Heart left ventricle (tissue), 13 donors: ENCODE measurements at regions not wholly inside any gene's neighbourhood (a gene's known extent, or its start where the extent isn't known, plus 50 kb on each side); places are given as distances from the start of the nearest gene placed in this dataset.

ENCODE experiments used
- CTCF ChIP-seq, 12 donors: fragments of 200-600 bp; sonication (generic) in 4 of 12; IDR thresholded peaks; one replicate each; pipeline versions ENCODE4 v1.5.0 to v1.8.0; 2018 to 2022; ENCODE audit warnings: antibody characterized with exemption in 12 of 12, mild to moderate bottlenecking in 5 of 12
- POLR2A ChIP-seq, 2 donors: fragments of 450-650 bp; IDR thresholded peaks; one replicate each; pipeline ENCODE4 v1.6.1; 2017; ENCODE audit warnings: antibody characterized with exemption in 2 of 2, mild to moderate bottlenecking in 2 of 2, moderate library complexity in 2 of 2
- donor health status: ischemic (EF 13 %, LVEDD 7.1; RV severe dilation, severe dysfunction).
- donor health status: DM: no; HTN: yes; CAD: no.
- donor health status: DM: no; HTN: no; CAD: no.
- donor health status: ischemic (EF 25% LVEDD 6.9; RV normal size, moderate dysfunction).
- donor health status: ischemic (EF 25% LVEDD 5.7; RV mildly dilated, moderate dysfunction).
- donor health status: ischemic (EF 35%, LVEDD 5.7; RV mildly dilated, moderate dysfunction).
- donor health status: nonischemic (EF 11% LVEDD 7.7; RV severe dilation, severe dysfunction).
- donor health status: DM: yes; HTN: yes; CAD: no.
- donor health status: PGD.
- donor health status: ischemic (EF 29% LVEDD 5.4; RV normal size, mild dysfunction).
- donor health status: nonischemic (EF 23%, LVEDD 6.1; RV moderate dilation, normal function).

- TF ChIP-seq CTCF (IDR thresholded peaks at IDR 0.05) (no peak), POLR2A (IDR thresholded peaks at IDR 0.05) (no peak)
These were observed 51.0 kb upstream of the PSD2 start for GRCh38 chr5:139744471-139745131.
